T47D (cell line): ENCODE measurements at regions not wholly inside any gene's neighbourhood (a gene's known extent, or its start where the extent isn't known, plus 50 kb on each side); places are given as distances from the start of the nearest gene placed in this dataset.
A peak's percentile ranks its signal among the peaks of the same experiment; 100 is the strongest.

Experiments
- DNase-seq, 2 experiments: peaks; one replicate each; pipeline versions ENCODE4 v3.0.0 to v3.0.0-alpha.2; 2011 to 2012; ENCODE audit warnings: low read depth in 1 of 2, low spot score in 1 of 2
- JUND ChIP-seq: IDR thresholded peaks from 2 replicates; pipeline ENCODE4 v1.6.1; 2012; ENCODE audit warnings: low read depth
- in situ Hi-C: cut with HindIII; loops from 2 replicates; pipeline ENCODE4 v1.10.0; 2016; ENCODE audit warnings: low sequenced_read_pairs, low pct_unique_long_range_greater_than_20kb

DNA sequence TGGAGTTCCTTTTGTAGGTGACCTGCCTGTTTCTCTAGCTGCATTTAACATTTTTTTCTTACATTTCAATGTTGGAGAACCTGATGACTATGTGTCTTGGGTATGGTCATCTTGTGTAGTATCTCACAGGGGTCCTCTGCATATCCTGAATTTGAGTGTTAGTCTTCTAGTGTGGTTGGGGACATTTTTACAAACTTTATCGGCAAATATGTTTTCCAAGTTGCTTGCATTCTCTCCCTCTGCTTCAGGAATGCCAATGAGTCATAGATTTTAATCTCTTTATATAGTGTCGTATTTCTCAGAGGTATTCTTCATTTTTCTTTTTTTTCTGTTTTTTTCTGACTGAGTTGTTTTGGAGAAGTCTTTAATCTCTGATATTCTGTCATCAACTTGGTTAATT, 684.0 kb downstream of the NCAM2 start:
- in situ Hi-C loops, result no loop called here

DNA sequence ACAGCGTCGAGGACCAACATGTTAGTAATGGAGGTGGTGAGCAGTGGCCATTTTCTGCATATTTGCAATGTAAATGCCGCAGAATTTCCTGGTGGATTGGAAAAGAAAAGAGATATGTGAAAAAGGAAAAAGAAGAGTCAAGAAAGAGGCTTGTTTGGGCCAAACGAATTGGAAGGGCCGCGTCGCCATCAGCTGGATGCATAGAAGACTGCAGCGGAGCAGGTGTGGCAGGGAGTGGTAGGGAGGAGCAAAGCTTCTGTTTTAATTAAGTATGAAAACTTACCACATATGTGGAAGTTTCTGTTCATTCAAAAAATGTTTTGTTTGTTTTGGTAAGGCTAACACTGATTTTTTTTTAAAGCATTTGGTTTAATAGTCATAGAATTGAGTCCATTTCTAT, 690.7 kb downstream of the NCAM2 start:
- peak in 1 of 2 experiments; percentile 74 for DNase-seq
- in situ Hi-C loops, result no loop called here
- TF ChIP-seq JUND, result no peak

More for the DNA sequence above, 684.0 kb downstream of the NCAM2 start:
- DNase-seq, result peak in 1 of 2 experiments; percentile 38
- TF ChIP-seq JUND, result peak; percentile 52; the same call in 1 of the 2 replicates

DNA sequence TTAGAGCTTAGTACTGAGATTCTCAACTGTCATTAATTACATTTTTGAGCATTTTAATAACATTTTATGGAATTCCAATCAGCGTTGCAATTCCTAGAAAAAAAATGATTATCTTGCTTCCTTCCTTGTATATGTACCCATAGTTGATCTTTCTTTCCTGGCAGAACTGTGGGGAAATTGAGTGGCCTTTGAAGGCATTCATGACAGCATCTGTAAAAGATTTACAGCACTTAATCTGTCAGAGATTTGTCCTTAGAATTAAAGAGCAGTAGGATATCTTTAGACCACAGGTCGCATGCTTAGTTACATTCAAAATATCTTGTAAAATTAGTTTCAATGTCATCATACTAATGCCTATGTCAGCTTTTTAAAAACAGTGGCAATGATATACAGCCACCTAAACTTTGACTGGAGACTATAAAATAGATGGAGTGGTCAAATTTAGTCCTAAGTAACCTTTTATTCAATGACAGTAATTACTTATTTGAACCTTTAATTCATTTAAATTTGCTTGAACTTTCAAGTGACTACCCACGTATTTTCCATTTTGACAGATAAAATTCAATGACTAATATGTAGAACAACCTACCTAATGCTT, 692.0 kb downstream of the NCAM2 start:
- TF ChIP-seq JUND, result no peak
- in situ Hi-C loops, result no loop called here
- no peak for DNase-seq

DNA sequence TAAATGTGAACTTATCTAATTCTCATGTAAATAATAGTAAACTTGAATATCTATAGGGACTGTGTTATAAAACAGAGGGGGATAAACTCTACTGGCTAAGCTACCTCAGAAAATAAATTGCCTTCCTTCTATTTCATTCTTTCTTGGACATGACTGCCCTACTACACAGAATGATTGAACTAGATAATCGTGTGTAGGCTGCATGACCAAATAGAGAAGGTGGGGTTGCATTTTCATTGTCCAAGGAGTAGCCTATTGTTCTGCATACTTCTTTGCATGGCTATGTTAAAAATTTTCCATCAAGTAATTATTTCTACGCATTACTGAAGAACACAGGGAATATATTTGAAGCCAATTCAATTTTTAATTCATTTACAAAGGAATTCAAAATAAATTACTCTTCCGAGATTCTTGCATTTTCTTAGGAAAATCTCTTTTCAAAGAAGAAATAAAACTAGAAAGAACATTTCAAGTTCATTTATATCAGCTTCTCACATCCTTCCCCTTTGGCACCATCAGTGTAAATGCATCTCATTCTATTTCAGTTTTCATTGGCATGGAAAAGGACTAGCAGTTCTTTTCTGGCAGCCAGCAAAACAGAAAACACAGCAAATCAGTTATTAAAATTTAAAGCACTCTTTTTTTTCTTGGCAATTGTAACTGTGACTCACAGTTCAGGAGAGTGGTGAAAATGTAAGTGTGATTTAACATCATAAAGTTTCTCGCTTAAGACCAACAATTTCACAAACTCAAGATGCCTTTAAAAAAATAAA, 714.7 kb downstream of the NCAM2 start:
- no peak for TF ChIP-seq JUND
- in situ Hi-C loops, result no loop called here
- DNase-seq, result no peak

DNA sequence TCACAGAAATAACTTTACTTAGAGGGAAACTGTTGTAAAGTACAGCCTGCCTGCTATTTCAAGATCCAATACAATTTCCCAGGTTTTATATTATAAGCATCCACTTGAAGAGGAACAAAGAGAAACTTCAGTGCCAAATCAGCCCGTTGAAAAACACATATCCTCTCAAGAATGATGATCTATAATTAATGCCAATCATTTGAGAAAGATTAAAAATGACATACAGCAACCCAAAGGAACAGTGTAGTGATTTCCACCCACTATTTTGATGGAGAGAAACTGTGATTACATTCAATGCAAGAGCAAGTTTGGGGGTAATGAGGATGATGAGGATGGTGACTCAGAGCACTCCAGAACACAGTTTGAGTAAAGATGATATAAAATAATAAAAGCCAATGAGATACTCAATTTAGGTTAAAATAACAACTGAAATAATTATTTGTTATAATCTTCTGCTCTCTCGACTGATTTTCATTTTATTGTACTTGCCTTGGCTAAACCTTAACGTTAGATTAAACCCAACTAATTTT, 715.5 kb downstream of the NCAM2 start:
- in situ Hi-C loops, result no loop called here
- no peak for DNase-seq
- no peak for TF ChIP-seq JUND

DNA sequence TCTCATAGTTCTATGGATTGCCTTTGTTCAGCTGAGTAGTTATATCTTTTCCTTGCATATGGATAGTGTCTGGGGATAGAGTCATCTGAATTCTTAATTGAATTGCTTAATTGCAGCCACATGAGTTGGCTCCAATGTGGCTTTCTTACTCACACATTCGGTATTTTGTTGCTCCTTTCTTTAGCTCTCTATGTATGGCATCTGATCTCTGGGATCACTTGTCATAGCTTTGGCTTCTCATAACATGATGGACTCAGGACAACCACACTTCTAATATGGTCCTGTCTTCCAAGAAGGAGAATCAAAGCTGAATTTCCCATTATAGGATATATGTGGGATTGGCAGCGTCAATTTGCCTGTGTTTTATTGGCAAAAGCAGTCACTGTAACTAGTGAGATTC, 716.2 kb downstream of the NCAM2 start:
- in situ Hi-C loops, result no loop called here
- no peak for DNase-seq
- no peak for TF ChIP-seq JUND

DNA sequence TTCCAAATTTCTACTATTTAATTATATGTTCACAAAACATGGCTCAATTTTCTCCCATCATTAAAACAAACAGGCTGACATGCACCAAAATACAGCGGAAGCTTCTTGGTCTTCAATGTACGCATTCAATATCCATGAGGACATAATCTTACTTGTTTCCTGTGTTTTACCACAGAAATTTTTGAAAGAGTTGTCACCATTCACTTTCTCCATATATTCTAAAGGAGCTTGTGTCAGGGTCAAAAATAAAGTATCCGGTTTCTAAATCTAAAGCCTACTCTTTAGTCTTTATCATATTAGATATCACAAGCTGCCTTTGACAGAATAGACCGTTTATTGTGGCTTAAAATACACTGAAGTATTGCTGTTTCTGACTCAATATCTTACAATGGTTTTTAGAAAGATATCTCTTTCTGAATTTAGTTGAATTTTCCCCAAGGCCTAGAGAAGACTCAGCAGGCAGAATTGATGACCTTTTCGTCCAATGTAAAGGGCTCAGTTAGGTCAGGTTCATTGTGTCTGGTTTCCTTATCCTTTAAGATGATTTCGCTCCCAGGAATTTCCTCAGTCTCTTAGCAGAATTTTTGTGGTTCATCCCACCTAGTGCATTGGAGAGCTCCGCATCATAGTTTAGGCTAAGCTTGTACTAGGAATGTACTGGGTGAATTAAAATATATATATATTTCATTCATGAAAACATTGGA, 717.2 kb downstream of the NCAM2 start:
- no peak for DNase-seq
- no peak for TF ChIP-seq JUND
- in situ Hi-C loops, result no loop called here

DNA sequence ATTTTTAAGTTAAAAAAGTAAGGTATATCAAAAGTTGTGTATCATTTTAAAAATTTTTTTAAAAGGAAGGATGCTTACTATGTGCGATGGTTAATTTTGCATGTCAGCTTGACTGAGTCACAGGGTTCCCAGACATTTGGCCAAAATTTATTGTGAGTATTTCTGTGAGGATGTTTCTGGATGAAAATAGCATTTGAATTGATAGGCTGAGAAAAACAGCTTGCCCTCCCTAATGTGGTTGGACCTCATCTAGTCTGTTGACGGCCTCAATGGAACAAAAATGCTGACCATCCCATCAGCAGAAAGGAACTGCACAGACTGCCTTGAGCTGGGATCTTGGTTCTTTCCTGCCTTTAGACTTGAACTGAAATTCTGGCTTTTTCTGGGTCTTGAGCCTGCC, 724.5 kb downstream of the NCAM2 start:
- no peak for DNase-seq
- no peak for TF ChIP-seq JUND
- in situ Hi-C loops, result no loop called here

DNA sequence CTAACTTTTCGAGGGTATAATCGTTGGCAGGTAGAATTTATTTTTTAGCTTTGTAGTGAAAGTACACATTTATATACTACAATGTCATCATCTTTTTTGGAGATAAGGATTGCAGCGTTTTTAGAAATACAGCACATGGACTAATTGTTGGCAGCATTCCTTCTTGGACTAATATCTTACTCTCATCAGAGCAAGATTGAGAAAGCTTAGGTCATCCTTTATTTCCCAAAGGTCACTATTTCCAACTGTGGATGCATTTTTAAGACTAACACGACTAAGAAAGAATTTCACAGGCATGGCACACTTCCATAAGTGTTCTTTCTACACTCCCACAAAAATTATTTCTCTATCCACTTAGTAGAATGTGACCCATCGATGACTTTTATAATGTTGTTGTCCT, 732.3 kb downstream of the NCAM2 start:
- TF ChIP-seq JUND, result no peak
- in situ Hi-C loops, result no loop called here

DNA sequence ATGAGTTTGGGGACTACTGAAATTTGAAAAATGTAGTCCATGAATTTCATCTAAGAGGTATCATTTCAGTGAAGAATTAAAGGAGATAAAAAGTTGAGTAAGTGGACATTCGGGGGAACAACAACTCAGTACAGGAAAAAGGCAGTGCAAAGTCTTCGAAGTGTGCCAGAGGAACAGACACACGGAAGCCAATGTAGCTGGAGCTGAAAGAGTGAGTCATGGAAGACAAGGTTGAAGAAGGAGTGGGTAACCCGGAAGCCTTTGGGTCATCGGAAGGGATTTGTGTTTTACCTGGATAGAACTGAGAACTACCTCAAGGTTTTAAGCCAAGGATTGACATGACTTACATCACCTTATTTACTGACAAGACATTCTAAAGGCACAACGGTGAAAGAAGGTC, 733.4 kb downstream of the NCAM2 start:
- no peak for DNase-seq
- no peak for TF ChIP-seq JUND
- in situ Hi-C loops, result no loop called here

More for the DNA sequence above, 732.3 kb downstream of the NCAM2 start:
- no peak for DNase-seq

DNA sequence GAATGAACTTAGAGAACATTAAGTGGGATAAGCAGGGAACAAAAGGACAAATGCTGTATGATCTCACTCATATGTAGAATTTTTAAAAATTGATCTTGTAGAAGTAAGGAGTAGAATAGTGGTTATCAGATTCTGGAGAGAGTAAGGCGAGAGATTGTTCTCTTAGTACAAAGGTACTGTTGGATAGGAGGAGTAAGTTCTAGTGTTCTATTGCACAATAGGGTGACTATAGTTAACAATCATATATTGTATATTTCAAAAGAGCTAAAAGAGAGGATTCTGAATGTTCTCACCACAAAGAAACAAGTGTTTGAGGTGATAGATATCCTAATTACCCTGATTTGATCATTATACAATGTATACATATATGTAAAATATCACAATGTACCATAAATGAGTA, 735.9 kb downstream of the NCAM2 start:
- TF ChIP-seq JUND, result no peak
- DNase-seq, result no peak
- in situ Hi-C loops, result no loop called here

DNA sequence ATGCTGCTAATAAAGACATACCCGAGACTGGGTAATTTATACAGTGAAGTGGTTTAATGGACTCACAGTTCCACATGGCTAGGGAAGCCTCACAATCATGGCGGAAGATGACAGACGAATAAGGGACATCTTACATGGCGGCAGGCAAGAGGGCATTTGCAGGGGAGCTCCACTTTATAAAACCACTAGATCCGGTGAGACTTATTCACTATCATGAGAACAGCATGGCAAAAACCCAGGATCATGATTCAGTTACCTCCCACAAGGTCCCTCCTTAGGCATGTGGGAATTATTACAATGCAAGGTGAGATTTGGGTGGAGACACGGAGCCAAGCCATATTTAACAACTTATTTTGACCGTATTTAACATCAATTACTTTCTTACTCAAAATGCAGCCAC, 739.0 kb downstream of the NCAM2 start:
- no peak for DNase-seq
- no peak for TF ChIP-seq JUND
- in situ Hi-C loops, result no loop called here

DNA sequence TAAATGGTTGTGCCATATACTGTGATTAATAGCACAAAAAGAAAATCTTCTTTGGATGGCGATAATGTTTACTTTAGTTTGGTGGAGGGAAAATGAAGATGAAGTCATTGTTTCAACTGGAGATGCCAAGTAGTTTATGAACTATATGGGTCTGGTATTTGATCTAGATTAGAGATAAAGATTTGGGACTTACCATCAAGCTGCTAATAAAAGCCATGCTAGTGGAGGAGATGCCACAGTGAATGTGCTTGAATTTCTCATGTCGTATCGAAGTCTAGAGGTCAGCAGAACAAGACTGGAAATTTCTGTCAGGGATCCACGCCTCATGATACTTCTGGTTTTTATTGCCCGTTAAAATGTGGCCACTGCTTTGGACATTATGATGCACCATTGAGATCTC, 742.0 kb downstream of the NCAM2 start:
- TF ChIP-seq JUND, result no peak
- in situ Hi-C loops, result no loop called here
- no peak for DNase-seq
